Chondrocyte (in vitro differentiated cells): ENCODE measurements at regions not wholly inside any gene's neighbourhood (a gene's known extent, or its start where the extent isn't known, plus 50 kb on each side); places are given as distances from the start of the nearest gene placed in this dataset.

Source experiments
- DNase-seq: peaks from one replicate; pipeline ENCODE4 v3.0.0; 2021; ENCODE audit warnings: mixed read lengths, low spot score
- H3K27ac Mint-ChIP-seq: one replicate; pipeline ENCODE4 v1.8.0; 2021; ENCODE audit warnings: mild to moderate bottlenecking, moderate library complexity, mixed read lengths; ENCODE audit not compliant: unreplicated experiment
- H3K27me3 Mint-ChIP-seq: 2 replicates; pipeline ENCODE4 v1.8.0; 2021; ENCODE audit warnings: low read depth, mixed read lengths
- H3K36me3 Mint-ChIP-seq: 2 replicates; pipeline ENCODE4 v1.8.0; 2021; ENCODE audit warnings: low read depth, mixed read lengths
- H3K4me1 Mint-ChIP-seq: 2 replicates; pipeline ENCODE4 v1.8.0; 2021; ENCODE audit warnings: low read depth, mild to moderate bottlenecking, mixed read lengths
- H3K4me3 Mint-ChIP-seq: one replicate; pipeline ENCODE4 v1.8.0; 2021; ENCODE audit warnings: mild to moderate bottlenecking, moderate library complexity, mixed read lengths; ENCODE audit not compliant: unreplicated experiment
- H3K9me3 Mint-ChIP-seq: 2 replicates; pipeline ENCODE4 v1.8.0; 2021; ENCODE audit warnings: low read depth, mixed read lengths
- CTCF ChIP-seq: fragments of 200-600 bp; sonication (generic); IDR thresholded peaks from 2 replicates; pipeline ENCODE4 v1.5.0; 2021; ENCODE audit warnings: antibody characterized with exemption, mild to moderate bottlenecking, moderate library complexity

- Mint-ChIP-seq H3K27ac (no peak overlapping the region), H3K9me3 (peaks cover 8% of the 10 kb centered on the region), H3K27me3 (peaks cover 8% of the 10 kb centered on the region), H3K4me1 (peaks cover 28% of the 10 kb centered on the region), H3K36me3 (peaks cover 4% of the 10 kb centered on the region), H3K4me3 (no peak overlapping the region)
- no peak for DNase-seq
- TF ChIP-seq CTCF, result no peak
Observed at GRCh38 chr17:77726549-77727006, 231.9 kb upstream of the TNRC6C start.

GRCh38 chr17:77727037-77727615, 231.4 kb upstream of the TNRC6C start:
- H3K4me1 Mint-ChIP-seq, result peaks cover 28% of the 10 kb centered on the region
- no peak for TF ChIP-seq CTCF
- no peak for DNase-seq
- H3K9me3 Mint-ChIP-seq, result peaks cover 10% of the 10 kb centered on the region
- H3K27ac Mint-ChIP-seq, result peak overlapping the region; percentile 97
- peaks cover 4% of the 10 kb centered on the region for H3K36me3 Mint-ChIP-seq
- H3K27me3 Mint-ChIP-seq, result peaks cover 7% of the 10 kb centered on the region
- no peak overlapping the region for H3K4me3 Mint-ChIP-seq

GRCh38 chr17:77728474-77728795, 230.1 kb upstream of the TNRC6C start:
- no peak overlapping the region for H3K4me3 Mint-ChIP-seq
- peaks cover 28% of the 10 kb centered on the region for H3K4me1 Mint-ChIP-seq
- H3K27ac Mint-ChIP-seq, result peak overlapping the region; percentile 97
- peaks cover 9% of the 10 kb centered on the region for H3K36me3 Mint-ChIP-seq
- peaks cover 2% of the 10 kb centered on the region for H3K27me3 Mint-ChIP-seq
- TF ChIP-seq CTCF, result peak; percentile 29
- no peak for DNase-seq
- peaks cover 23% of the 10 kb centered on the region for H3K9me3 Mint-ChIP-seq

GRCh38 chr17:77728871-77729270, 229.6 kb upstream of the TNRC6C start:
- Mint-ChIP-seq H3K36me3 (peaks cover 9% of the 10 kb centered on the region), H3K27ac (no peak overlapping the region), H3K4me3 (no peak overlapping the region), H3K4me1 (peaks cover 30% of the 10 kb centered on the region), H3K9me3 (peaks cover 23% of the 10 kb centered on the region), H3K27me3 (peaks cover 2% of the 10 kb centered on the region)
- DNase-seq, result no peak
- TF ChIP-seq CTCF, result no peak

GRCh38 chr17:77729587-77729986, 228.9 kb upstream of the TNRC6C start:
- H3K4me1 Mint-ChIP-seq, result peaks cover 36% of the 10 kb centered on the region
- H3K27ac Mint-ChIP-seq, result peak overlapping the region; percentile 8
- DNase-seq, result no peak
- no peaks in the 10 kb centered on the region for H3K27me3 Mint-ChIP-seq
- peaks cover 23% of the 10 kb centered on the region for H3K9me3 Mint-ChIP-seq
- TF ChIP-seq CTCF, result no peak
- peaks cover 9% of the 10 kb centered on the region for H3K36me3 Mint-ChIP-seq
- H3K4me3 Mint-ChIP-seq, result no peak overlapping the region
